Chondrocyte (in vitro differentiated cells): ENCODE measurements at regions not wholly inside any gene's neighbourhood (a gene's known extent, or its start where the extent isn't known, plus 50 kb on each side); places are given as distances from the start of the nearest gene placed in this dataset.

ENCODE experiments used
- DNase-seq: peaks from one replicate; pipeline ENCODE4 v3.0.0; 2021; ENCODE audit warnings: mixed read lengths, low spot score
- H3K27ac Mint-ChIP-seq: one replicate; pipeline ENCODE4 v1.8.0; 2021; ENCODE audit warnings: mild to moderate bottlenecking, moderate library complexity, mixed read lengths; ENCODE audit not compliant: unreplicated experiment
- H3K27me3 Mint-ChIP-seq: 2 replicates; pipeline ENCODE4 v1.8.0; 2021; ENCODE audit warnings: low read depth, mixed read lengths
- H3K36me3 Mint-ChIP-seq: 2 replicates; pipeline ENCODE4 v1.8.0; 2021; ENCODE audit warnings: low read depth, mixed read lengths
- H3K4me1 Mint-ChIP-seq: 2 replicates; pipeline ENCODE4 v1.8.0; 2021; ENCODE audit warnings: low read depth, mild to moderate bottlenecking, mixed read lengths
- H3K4me3 Mint-ChIP-seq: one replicate; pipeline ENCODE4 v1.8.0; 2021; ENCODE audit warnings: mild to moderate bottlenecking, moderate library complexity, mixed read lengths; ENCODE audit not compliant: unreplicated experiment
- H3K9me3 Mint-ChIP-seq: 2 replicates; pipeline ENCODE4 v1.8.0; 2021; ENCODE audit warnings: low read depth, mixed read lengths
- CTCF ChIP-seq: fragments of 200-600 bp; sonication (generic); IDR thresholded peaks from 2 replicates; pipeline ENCODE4 v1.5.0; 2021; ENCODE audit warnings: antibody characterized with exemption, mild to moderate bottlenecking, moderate library complexity

DNA sequence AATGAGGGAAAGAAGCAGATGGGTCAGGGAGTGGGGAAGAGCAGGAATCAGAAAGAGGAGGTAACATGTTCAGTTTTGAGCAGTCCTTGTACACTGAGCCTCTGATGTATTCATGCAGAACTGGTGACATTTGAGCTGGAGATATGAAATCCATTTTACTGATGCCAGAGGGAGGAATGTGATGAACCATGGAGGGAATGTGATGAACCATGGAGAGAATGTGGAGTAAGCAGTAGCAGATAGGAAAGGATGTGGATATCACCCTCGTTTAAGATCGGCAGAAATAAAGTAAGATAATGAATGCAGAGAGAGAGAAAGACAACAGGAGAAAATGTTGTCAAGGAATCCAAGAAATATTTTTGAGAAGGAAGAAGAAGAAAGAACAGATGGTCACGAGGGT, 231.6 kb downstream of the TBXT start:
- Mint-ChIP-seq H3K4me3 (no peak overlapping the region), H3K36me3 (peaks cover 2% of the 10 kb centered on the region), H3K4me1 (peaks cover 24% of the 10 kb centered on the region), H3K9me3 (peaks cover 6% of the 10 kb centered on the region), H3K27me3 (peaks cover 14% of the 10 kb centered on the region), H3K27ac (no peak overlapping the region)
- no peak for TF ChIP-seq CTCF
- no peak for DNase-seq

- no peak overlapping the region for H3K4me3 Mint-ChIP-seq
- peaks cover 17% of the 10 kb centered on the region for H3K27me3 Mint-ChIP-seq
Measured at GRCh38 chr6:165931675-165932074, 236.0 kb downstream of the TBXT start.

GRCh38 chr6:165930668-165931214, 236.9 kb downstream of the TBXT start:
- Mint-ChIP-seq H3K27ac (no peak overlapping the region), H3K36me3 (peaks cover 2% of the 10 kb centered on the region), H3K4me1 (no peaks in the 10 kb centered on the region), H3K27me3 (peaks cover 17% of the 10 kb centered on the region), H3K4me3 (no peak overlapping the region), H3K9me3 (peaks cover 6% of the 10 kb centered on the region)
- DNase-seq = no peak
- TF ChIP-seq CTCF = no peak

More at GRCh38 chr6:165931675-165932074, 236.0 kb downstream of the TBXT start:
- no peak overlapping the region for H3K27ac Mint-ChIP-seq
- peaks cover 9% of the 10 kb centered on the region for H3K4me1 Mint-ChIP-seq
- peaks cover 6% of the 10 kb centered on the region for H3K9me3 Mint-ChIP-seq
- DNase-seq = no peak
- H3K36me3 Mint-ChIP-seq = peaks cover 2% of the 10 kb centered on the region
- TF ChIP-seq CTCF = peak; percentile 17

- H3K9me3 Mint-ChIP-seq = no peaks in the 10 kb centered on the region
Measured at GRCh38 chr6:165929607-165930006, 238.0 kb downstream of the TBXT start.

GRCh38 chr6:165926378-165926777, 241.3 kb downstream of the TBXT start:
- no peak for TF ChIP-seq CTCF
- no peaks in the 10 kb centered on the region for H3K36me3 Mint-ChIP-seq
- H3K27me3 Mint-ChIP-seq = peaks cover 5% of the 10 kb centered on the region
- H3K4me3 Mint-ChIP-seq = no peak overlapping the region
- H3K4me1 Mint-ChIP-seq = peaks cover 14% of the 10 kb centered on the region
- H3K27ac Mint-ChIP-seq = no peak overlapping the region
- no peak for DNase-seq
- H3K9me3 Mint-ChIP-seq = no peaks in the 10 kb centered on the region

More at GRCh38 chr6:165929607-165930006, 238.0 kb downstream of the TBXT start:
- Mint-ChIP-seq H3K4me1 (no peaks in the 10 kb centered on the region), H3K27me3 (peaks cover 11% of the 10 kb centered on the region), H3K4me3 (no peak overlapping the region), H3K27ac (no peak overlapping the region), H3K36me3 (no peaks in the 10 kb centered on the region)
- no peak for DNase-seq
- TF ChIP-seq CTCF = no peak
